ENCODE measurements at regions not wholly inside any gene's neighbourhood (a gene's known extent, or its start where the extent isn't known, plus 50 kb on each side); places are given as distances from the start of the nearest gene placed in this dataset.

DNA sequence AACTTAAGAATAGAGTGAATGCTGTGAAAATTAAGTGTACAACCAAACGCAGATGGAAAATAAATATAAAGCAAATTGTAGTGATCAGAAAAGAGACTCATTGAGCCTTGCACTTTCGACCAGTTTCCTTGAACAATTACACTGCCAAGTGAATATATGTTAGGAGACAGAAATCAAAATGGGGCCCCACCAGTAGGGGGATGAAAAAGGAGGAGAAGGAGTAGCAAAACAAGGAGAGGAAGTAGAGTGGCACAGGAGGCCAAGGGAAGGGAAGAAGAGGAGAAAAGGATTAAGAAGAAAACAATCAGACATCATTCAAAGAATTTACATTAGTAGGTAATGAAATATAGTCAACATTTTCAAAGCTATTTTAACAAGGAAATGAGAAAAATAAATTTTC, 1770.6 kb downstream of the PLA2G4A start:
- TF ChIP-seq EP300 (conservative IDR thresholded peaks at IDR 0.05; ENCODE audit: poor library complexity, severe bottlenecking) (no peak), CTCF (IDR thresholded peaks at IDR 0.05; ENCODE audit: poor library complexity, severe bottlenecking) (no peak), POLR2AphosphoS5 (IDR thresholded peaks at IDR 0.05) (no peak)
